GM23338 (cell line): ENCODE measurements at regions not wholly inside any gene's neighbourhood (a gene's known extent, or its start where the extent isn't known, plus 50 kb on each side); places are given as distances from the start of the nearest gene placed in this dataset.

Experiments
- ATAC-seq: fragments of 200-7000 bp; cut with Tn5 transposase; 3 replicates; pipeline ENCODE4 v1.9.1; 2020
- DNase-seq: peaks from one replicate; pipeline ENCODE4 v3.0.0-alpha.2; 2015; ENCODE audit warnings: low spot score
- H2AFZ ChIP-seq: fragments of 200-600 bp; sonication (generic); 2 replicates; pipeline ENCODE4 v1.8.0; 2016; ENCODE audit warnings: antibody characterized with exemption, mild to moderate bottlenecking, moderate library complexity
- H3F3A ChIP-seq: fragments of 200-600 bp; sonication (generic); replicated peaks from 2 replicates; pipeline ENCODE4 v1.8.0; 2017; ENCODE audit warnings: antibody characterized with exemption, mixed run types, low read depth
- H3K27ac ChIP-seq: fragments of 200-600 bp; sonication (generic); 2 replicates; pipeline ENCODE4 v1.6.1; 2016; ENCODE audit warnings: low read depth
- H3K27me3 ChIP-seq: fragments of 200-600 bp; sonication (generic); 2 replicates; pipeline ENCODE4 v1.8.0; 2016; ENCODE audit warnings: mild to moderate bottlenecking, mixed run types, moderate library complexity; ENCODE audit not compliant: insufficient read depth
- H3K36me3 ChIP-seq: fragments of 200-600 bp; sonication (generic); 2 replicates; pipeline ENCODE4 v1.8.0; 2016; ENCODE audit warnings: mild to moderate bottlenecking; ENCODE audit not compliant: insufficient read depth
- H3K4me1 ChIP-seq: fragments of 200-600 bp; sonication (generic); 2 replicates; pipeline ENCODE4 v1.8.0; 2016; ENCODE audit warnings: mild to moderate bottlenecking, moderate library complexity; ENCODE audit not compliant: insufficient read depth
- H3K4me2 ChIP-seq: fragments of 200-600 bp; sonication (generic); 2 replicates; pipeline ENCODE4 v1.7.1; 2017; ENCODE audit warnings: mixed run types
- H3K4me3 ChIP-seq: fragments of 200-600 bp; sonication (generic); 2 replicates; pipeline ENCODE4 v1.6.1; 2016; ENCODE audit warnings: mixed run types
- H3K79me2 ChIP-seq: fragments of 200-600 bp; sonication (generic); replicated peaks from 2 replicates; pipeline ENCODE4 v1.8.0; 2017; ENCODE audit warnings: mild to moderate bottlenecking; ENCODE audit not compliant: insufficient read depth
- H3K9me2 ChIP-seq: fragments of 200-600 bp; sonication (generic); 2 replicates; pipeline ENCODE4 v1.8.0; 2017; ENCODE audit not compliant: insufficient read depth
- H4K20me1 ChIP-seq: fragments of 200-600 bp; sonication (generic); replicated peaks from 2 replicates; pipeline ENCODE4 v1.8.0; 2017; ENCODE audit warnings: mild to moderate bottlenecking; ENCODE audit not compliant: insufficient read depth
- H3K27ac Mint-ChIP-seq: 2 replicates; pipeline ENCODE4 v1.8.0; 2020; ENCODE audit warnings: inconsistent platforms, mild to moderate bottlenecking, moderate library complexity, mixed read lengths
- H3K27me3 Mint-ChIP-seq: 3 replicates; pipeline ENCODE4 v1.8.0; 2022; ENCODE audit warnings: low read depth, mild to moderate bottlenecking, moderate library complexity, mixed read lengths, inconsistent platforms; ENCODE audit not compliant: insufficient read depth, poor library complexity
- H3K36me3 Mint-ChIP-seq: 3 replicates; pipeline ENCODE4 v1.8.0; 2021; ENCODE audit warnings: low read depth, mild to moderate bottlenecking, inconsistent platforms, moderate library complexity, mixed read lengths
- H3K4me1 Mint-ChIP-seq: 3 replicates; pipeline ENCODE4 v1.8.0; 2020; ENCODE audit warnings: mild to moderate bottlenecking, inconsistent platforms, mixed read lengths
- H3K4me3 Mint-ChIP-seq: 3 replicates; pipeline ENCODE4 v1.8.0; 2021; ENCODE audit warnings: moderate library complexity, mild to moderate bottlenecking, inconsistent platforms, mixed read lengths
- H3K9me3 Mint-ChIP-seq: 3 replicates; pipeline ENCODE4 v1.8.0; 2020; ENCODE audit warnings: moderate library complexity, mild to moderate bottlenecking, inconsistent platforms, mixed read lengths
- CTCF ChIP-seq, 2 experiments: fragments of 200-600 bp in 1 of 2; sonication (generic) in 1 of 2; conservative IDR thresholded peaks; 2 replicates each; pipeline versions ENCODE4 v1.5.1 to v1.6.1; 2016 to 2017; ENCODE audit warnings: antibody characterized with exemption in 2 of 2, low read depth in 2 of 2, mild to moderate bottlenecking in 2 of 2, moderate library complexity in 1 of 2
- EZH2phosphoT487 ChIP-seq: fragments of 200-600 bp; sonication (generic); IDR thresholded peaks from one replicate; pipeline ENCODE4 v1.8.1; 2018; ENCODE audit warnings: antibody characterized with exemption; ENCODE audit not compliant: unreplicated experiment
- JUNB ChIP-seq: IDR thresholded peaks from one replicate; pipeline ENCODE4 v1.6.1; 2016; ENCODE audit warnings: antibody characterized with exemption; ENCODE audit not compliant: unreplicated experiment
- NANOG ChIP-seq: IDR thresholded peaks from 2 replicates; pipeline ENCODE4 v1.6.1; 2016; ENCODE audit warnings: antibody characterized with exemption, borderline replicate concordance
- POLR2AphosphoS5 ChIP-seq: IDR thresholded peaks from 2 replicates; pipeline ENCODE4 v1.6.1; 2016; ENCODE audit warnings: antibody characterized with exemption, low read depth
- REST ChIP-seq: IDR thresholded peaks from one replicate; pipeline ENCODE4 v1.6.1; 2018; ENCODE audit warnings: antibody characterized with exemption; ENCODE audit not compliant: unreplicated experiment
- STAT1 ChIP-seq: IDR thresholded peaks from one replicate; pipeline ENCODE4 v1.6.1; 2016; ENCODE audit warnings: antibody characterized with exemption; ENCODE audit not compliant: unreplicated experiment
- ZNF331 ChIP-seq: fragments of 250-450 bp; sonication (Bioruptor Pico); IDR thresholded peaks from 2 replicates; pipeline ENCODE4 v1.5.0; 2020; ENCODE audit warnings: low read depth, mild to moderate bottlenecking, moderate library complexity
- ZNF462 ChIP-seq: fragments of 250-450 bp; sonication (Bioruptor Pico); IDR thresholded peaks from 2 replicates; pipeline ENCODE4 v1.5.0; 2020; ENCODE audit warnings: mild to moderate bottlenecking, moderate library complexity

- H3K27me3 Mint-ChIP-seq, result peaks cover 14% of the 10 kb centered on the region
- peaks cover 29% of the 10 kb centered on the region for H3K27me3 ChIP-seq
- ATAC-seq, result no peak
These were observed 322.3 kb upstream of the C16orf82 start for GRCh38 chr16:26744430-26744829.

More at GRCh38 chr16:26744430-26744829, 322.3 kb upstream of the C16orf82 start:
- Histone ChIP-seq H3K36me3 (no peaks in the 10 kb centered on the region), H4K20me1 (no peaks in the 10 kb centered on the region), H3K4me1 (peaks cover 4% of the 10 kb centered on the region; the same call in 1 of the 2 replicates), H3K9me2 (no peaks in the 10 kb centered on the region), H3F3A (no peaks in the 10 kb centered on the region), H3K79me2 (no peaks in the 10 kb centered on the region), H2AFZ (no peak overlapping the region), H3K27ac (no peak overlapping the region), H3K4me2 (no peak overlapping the region), H3K4me3 (no peak overlapping the region)
- Mint-ChIP-seq H3K9me3 (peaks cover 89% of the 10 kb centered on the region), H3K27ac (no peak overlapping the region), H3K36me3 (peaks cover 11% of the 10 kb centered on the region; the same call in 2 of the 3 replicates), H3K4me1 (peaks cover 4% of the 10 kb centered on the region; the same call in 2 of the 3 replicates), H3K4me3 (no peak overlapping the region)
- TF ChIP-seq ZNF331 (CRISPR knock-in tag) (no peak), JUNB (no peak), NANOG (no peak), CTCF (conservative IDR thresholded peaks at IDR 0.05; ENCODE audit: low read depth in 2 of 2) (no peak), STAT1 (no peak), REST (no peak), POLR2AphosphoS5 (no peak), ZNF462 (no peak), EZH2phosphoT487 (no peak)
- no peak for DNase-seq
